ENCODE measurements at regions not wholly inside any gene's neighbourhood (a gene's known extent, or its start where the extent isn't known, plus 50 kb on each side); places are given as distances from the start of the nearest gene placed in this dataset.
A peak's percentile ranks its signal among the peaks of the same experiment; 100 is the strongest.

- H3K4me3 ChIP-seq (ENCODE audit: low read length), result no peak overlapping the region
- no peak for TF ChIP-seq CTCF (conservative IDR thresholded peaks at IDR 0.05; ENCODE audit: low read depth, low read length)
- no peak for DNase-seq (ENCODE audit: low read depth)
These were observed 53.9 kb upstream of the CTLA4 start for GRCh38 chr2:203813684-203814083.

GRCh38 chr2:203814661-203815540 is 52.7 kb upstream of the CTLA4 start:
- peak; percentile 42 for DNase-seq (ENCODE audit: low read depth)
- peak; percentile 77 for TF ChIP-seq CTCF (conservative IDR thresholded peaks at IDR 0.05; ENCODE audit: low read depth, low read length)

GRCh38 chr2:203815541-203815898 is 52.1 kb upstream of the CTLA4 start:
- no peak overlapping the region for H3K4me3 ChIP-seq (ENCODE audit: low read length)
- TF ChIP-seq CTCF (conservative IDR thresholded peaks at IDR 0.05; ENCODE audit: low read depth, low read length), result no peak
- DNase-seq (ENCODE audit: low read depth), result no peak

More at GRCh38 chr2:203814661-203815540, 52.7 kb upstream of the CTLA4 start:
- no peak overlapping the region for H3K4me3 ChIP-seq (ENCODE audit: low read length)

GRCh38 chr2:203817147-203817546 is 50.4 kb upstream of the CTLA4 start:
- no peak for TF ChIP-seq CTCF (conservative IDR thresholded peaks at IDR 0.05; ENCODE audit: low read depth, low read length)
- no peak overlapping the region for H3K4me3 ChIP-seq (ENCODE audit: low read length)
- no peak for DNase-seq (ENCODE audit: low read depth)
